Middle frontal gyrus (tissue), 1 donor: ENCODE measurements at regions not wholly inside any gene's neighbourhood (a gene's known extent, or its start where the extent isn't known, plus 50 kb on each side); places are given as distances from the start of the nearest gene placed in this dataset.

ENCODE experiments used
- DNase-seq: peaks from one replicate; pipeline ENCODE4 v3.0.0-alpha.2; 2015; ENCODE audit warnings: low spot score; ENCODE audit errors: extremely low spot score

DNA sequence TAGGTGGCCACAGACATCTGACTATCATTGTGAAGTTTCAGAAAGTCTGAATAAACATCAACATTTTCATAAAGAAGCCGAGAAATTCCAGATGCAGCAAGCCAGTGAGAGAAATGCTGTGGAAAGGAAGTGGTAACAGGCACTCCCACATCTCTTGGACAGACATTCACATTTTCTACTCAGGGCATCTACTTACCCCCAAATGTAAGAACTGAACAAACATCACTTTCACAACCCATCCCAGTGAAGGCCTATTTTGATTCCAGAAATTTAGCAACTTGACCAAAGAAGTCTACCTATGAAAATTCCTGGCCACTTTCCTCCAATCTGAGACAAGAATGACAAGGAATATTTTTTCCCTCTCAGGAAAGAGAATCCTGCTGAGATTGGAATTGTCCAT, 224.8 kb upstream of the DCBLD2 start:
- no peak for DNase-seq

DNA sequence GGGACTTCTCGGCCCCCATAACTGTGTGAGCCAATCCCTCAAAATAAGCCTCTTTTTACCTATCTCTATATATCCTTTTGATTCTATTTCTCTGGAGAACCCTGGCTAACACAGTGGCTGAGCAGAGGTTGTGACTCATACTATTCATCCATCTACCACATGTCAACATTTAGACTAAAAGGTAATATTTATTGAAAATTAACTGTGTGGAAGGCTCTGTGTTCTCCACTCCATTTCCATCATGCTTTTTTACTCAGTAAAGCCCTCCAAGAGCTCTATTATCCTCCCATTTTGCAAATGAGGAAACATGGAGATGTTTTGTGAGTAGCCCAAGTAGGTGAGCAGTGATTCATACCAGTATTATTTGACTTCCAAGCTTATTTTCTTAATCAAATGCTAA, 217.9 kb upstream of the DCBLD2 start:
- DNase-seq, result no peak

DNA sequence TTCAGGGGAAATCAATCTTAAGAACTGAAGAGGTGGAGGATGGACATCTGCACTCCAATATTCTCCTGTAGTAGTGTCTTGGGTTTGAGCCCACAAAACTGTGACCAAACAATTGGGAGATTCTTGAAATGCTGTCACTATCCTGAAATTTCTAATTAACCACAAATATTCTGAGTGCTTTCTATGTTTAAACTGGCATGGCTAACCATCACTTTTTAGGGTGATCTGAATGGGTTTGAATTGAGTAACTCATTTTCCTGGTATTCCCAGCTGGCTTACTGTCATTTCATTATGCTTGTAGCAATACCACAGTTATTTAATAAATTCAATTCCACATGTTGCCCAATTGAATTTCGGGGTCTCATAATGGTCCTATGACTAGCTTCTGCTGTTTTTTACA, 216.9 kb upstream of the DCBLD2 start:
- DNase-seq, result no peak

DNA sequence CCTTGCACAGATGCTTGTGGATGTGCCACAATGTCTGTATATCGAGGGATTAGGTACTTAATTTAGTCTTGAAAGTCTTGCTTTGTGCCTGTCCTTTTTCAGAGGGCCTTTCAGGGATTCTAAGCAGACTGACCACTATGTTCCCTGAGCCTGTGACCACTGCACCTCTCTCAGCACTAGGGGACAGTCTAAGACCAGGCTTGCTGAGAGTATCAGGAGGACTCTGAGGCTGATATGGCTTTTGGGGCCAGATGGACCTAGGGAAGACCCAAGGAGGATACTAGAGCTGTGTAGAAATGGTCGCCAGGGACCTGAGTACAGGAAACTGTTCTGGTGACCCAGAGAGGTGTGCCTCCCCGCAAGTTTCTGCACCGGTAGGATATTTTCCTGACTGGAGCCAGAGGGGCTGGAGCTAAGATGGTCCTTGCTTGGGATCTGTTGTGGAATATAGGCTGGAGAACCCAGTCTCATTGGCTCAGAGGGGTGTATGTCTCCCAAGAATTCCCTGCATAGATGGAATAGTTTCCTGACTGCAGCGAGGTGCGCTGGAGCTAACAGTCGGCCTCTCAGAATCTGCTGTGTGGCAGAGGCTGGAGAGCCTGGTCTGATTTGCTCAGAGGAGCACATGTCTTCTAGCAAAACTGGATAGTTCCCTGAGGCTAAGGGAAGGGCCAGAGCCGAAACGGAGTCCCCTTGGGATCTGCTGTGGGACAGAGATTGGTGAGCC, 213.2 kb upstream of the DCBLD2 start:
- DNase-seq, result no peak

DNA sequence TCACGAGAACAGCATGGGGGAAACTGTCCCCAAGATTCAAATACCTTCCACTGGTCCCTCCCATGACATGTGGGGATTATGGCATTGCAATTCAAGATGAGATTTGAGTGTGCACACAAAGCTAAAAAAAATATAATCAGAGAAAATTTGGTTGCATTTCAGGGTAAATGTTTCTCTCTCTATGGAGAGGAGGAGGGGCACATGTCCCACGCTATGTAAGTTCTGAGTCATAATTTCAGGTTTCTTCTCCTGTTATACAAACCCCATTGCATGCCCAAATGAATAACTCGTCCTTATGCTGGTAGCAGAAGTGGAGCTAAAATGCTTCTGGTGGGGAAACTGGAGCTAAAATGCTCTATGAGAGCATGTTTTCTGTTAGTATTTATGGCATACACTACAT, 209.7 kb upstream of the DCBLD2 start:
- no peak for DNase-seq

DNA sequence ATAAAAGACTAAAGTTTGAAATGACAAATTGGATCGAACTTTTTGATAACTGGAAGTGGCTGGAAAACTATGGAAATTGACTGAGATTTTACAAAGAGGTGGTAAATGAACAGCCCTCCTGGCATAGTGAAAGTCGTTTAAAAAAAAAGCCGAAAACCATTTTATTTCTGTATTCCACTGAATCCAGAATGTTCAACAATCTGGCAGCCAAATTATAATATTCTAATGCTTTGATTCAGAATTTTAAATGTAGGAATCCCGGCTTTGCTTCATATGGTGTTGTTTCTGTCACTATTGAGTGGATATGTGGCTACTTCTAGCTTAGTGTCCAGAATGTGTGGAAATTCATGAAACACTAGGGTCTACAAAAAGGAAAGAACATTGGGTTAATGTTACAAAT, 208.9 kb upstream of the DCBLD2 start:
- DNase-seq, result no peak

DNA sequence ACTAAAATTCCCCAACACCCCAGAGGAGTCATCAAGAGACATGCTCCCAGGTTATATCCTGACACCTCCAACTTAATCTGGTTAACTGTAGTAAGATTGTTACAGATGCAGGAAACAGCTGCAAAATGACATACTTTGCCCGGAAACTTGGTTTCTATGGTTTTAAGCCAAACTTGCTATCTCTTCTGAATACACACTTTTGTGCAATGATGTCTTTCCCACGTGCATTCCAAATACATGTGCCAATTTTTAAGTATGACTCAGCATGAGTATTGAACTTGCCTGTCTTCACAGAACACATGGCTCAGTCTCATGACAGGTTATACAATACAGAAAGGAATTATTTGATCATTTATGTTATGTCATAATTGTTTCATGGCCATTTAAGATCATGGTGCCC, 207.0 kb upstream of the DCBLD2 start:
- no peak for DNase-seq

DNA sequence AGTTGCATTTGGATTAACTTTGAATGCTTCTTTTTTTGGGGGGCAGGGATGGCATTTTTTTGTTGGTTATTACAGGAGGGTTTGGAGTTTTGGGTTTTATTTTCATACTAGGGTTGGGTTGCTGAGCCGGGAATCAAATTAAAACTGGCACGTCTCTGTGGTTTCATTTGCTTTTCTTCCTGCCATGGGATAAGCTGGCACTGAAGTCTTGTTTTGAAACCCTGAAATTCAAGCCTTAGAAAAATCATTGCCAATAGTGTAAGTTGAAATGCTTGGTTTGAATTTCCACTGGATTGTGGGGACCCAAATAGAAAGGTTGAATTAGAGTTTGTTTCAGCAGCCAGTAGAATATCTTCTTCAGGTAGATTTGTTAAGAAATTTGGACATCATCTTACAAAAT, 193.1 kb upstream of the DCBLD2 start:
- no peak for DNase-seq

DNA sequence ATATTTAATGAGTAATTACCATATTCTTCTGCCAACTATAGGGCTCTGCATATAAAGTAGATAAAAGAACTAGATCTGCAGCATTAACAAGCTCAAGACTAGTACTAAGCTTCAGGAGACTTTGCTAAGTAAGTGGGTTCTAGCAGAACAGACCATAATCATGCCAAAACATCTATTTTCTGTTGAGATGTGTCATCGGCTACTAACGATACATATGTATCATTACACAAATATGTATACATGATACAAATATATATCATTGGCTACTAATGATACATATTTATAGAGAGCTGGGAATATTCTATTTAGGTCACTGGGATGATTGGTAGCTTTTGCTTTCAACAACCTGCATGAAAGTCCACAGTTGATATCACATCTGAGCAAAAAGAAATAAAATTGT, 185.8 kb upstream of the DCBLD2 start:
- no peak for DNase-seq

DNA sequence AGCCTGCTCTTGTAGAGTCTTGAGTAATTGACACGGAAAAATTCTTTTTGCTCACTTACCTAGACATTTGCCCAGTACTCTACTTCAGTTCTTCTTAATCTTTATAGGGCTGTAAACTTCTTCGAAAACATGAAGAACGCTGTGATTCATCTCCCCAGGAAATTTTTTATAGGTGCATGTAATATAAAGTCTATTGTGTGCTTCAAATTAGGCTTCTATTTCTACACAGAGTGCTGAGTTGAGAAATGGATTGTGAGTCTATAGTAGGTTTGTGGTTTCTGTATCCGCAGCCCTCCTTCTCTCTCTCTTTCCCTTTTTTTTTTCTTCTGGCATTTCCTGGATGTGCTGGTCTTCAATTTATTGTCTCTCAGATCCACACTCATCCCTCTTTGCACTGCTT, 183.3 kb upstream of the DCBLD2 start:
- DNase-seq, result no peak

DNA sequence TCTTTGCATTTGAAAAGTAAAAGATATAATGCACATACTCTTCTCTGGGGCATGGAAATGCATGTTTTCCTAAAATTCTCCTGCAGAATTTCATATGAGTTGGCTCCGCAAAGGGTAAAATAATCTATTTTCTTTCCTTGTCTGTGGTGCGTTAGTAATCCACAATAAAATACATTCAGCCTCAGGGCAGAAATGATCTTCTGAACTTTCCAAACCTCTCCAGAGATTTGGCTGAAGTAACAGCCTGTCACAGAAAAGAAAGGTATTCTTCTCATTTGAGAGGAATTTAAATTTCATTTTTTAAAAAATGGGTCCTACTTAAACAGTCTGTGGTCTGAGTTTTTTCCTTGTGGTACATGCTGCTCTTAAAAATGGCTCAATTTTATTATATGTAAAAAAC, 182.7 kb upstream of the DCBLD2 start:
- DNase-seq, result no peak

DNA sequence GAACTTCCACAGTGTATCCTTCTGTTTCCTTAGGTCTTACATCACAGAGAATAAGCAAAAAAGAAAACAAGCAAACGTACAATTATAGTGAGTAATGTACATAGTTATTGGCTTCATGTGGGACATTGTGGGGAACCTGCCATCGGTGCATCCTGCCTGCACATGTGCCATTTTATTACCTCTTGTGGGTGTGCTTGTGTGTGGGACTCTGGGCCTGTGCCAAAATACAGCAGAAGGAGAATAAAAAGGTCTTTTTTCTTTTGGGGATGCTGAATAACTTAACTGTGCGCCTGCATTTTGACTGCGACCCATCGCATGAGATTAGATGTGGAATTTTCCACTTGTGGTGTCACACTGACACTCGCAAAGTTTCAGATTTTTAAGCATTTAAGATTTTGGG, 169.6 kb upstream of the DCBLD2 start:
- no peak for DNase-seq

DNA sequence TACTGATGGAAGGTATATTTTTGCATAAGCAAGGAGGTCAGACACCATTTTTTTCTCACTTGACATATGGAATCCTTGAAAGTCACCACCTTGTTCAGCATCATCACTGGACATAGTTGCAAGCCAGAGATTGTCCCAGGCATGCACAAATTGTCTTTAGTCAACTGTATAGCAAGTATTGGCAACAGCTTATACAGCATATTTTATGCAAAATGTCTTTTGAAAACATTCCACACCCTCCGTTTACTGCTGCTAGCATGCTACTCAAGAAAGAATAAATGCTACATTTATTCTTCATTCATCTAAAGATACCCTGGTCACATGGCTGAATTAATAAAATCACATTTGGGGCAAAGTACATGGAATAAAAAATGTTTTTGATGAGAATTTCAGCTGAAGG, 168.5 kb upstream of the DCBLD2 start:
- no peak for DNase-seq

DNA sequence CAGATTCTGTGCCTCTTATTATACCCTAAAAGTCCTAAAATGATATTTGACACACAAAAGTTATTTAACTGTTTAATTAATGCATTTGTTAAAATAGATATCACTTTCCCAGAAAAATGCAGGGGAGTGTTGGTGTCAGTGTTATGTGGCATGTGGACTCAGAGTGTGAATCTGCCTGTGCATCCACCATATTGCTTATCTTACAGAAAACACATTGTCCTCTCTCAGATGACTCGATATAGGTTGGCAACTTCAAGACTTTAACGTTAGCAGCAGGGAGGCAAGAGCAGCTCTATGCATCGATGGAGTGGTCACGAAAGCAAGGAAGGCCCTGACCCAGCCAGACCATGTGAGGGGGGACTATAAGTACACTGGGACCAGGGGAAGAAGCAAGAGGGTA, 165.4 kb upstream of the DCBLD2 start:
- no peak for DNase-seq

DNA sequence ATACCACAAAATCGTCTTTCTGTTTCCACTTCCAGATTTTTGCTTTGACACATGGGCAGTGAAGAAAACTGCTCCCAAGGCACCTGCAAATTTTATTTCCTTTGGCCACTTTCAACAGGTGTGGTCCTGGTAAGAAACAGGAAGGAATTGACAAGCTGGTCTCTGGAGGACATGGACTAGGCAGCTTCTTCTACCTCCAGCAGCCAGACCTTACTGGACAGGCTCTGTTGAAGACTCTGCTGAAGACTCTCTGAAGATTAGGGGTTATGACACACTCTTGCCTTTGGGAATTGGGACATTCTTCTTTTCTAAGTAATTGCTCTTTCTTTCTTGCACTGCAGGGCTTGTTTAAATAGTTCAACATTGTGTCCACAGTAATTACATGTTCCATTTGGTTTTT, 147.7 kb upstream of the DCBLD2 start:
- no peak for DNase-seq

DNA sequence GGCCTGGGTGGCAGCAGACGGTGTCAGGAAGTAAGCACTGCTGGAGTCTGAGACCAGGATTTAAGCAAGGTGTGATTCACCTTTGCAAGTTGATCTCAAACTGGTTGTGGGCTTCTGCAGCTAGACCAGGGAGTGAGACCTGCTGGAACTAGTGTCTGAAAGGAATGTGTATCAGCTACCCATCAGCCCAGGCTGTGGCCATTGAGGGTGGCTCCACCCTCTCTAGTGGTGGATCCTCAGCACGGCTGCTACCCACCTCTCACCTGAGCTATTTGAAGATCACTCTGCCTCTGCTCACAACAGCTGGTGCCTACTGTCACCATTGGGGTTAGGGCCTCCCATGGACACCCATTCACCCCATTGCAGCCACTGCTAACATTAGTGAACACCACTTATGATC, 140.3 kb upstream of the DCBLD2 start:
- DNase-seq, result no peak

DNA sequence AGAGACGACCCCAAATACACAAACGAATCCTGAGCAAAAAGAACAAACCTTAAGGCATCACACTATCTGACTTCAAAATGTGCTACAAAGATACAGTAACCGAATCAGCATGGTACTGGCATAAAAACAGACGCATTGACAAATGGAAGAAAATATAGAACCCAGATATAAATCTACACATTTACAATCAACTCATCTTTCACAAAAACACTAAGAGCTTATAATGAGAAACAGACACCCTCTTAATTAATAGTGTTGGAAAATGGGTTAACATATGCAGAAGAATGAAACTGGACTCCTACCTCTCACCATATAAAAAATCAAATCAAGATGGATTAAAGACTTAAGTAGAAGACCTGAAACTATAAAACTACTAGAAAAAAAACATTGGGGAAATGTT, 130.3 kb upstream of the DCBLD2 start:
- no peak for DNase-seq

DNA sequence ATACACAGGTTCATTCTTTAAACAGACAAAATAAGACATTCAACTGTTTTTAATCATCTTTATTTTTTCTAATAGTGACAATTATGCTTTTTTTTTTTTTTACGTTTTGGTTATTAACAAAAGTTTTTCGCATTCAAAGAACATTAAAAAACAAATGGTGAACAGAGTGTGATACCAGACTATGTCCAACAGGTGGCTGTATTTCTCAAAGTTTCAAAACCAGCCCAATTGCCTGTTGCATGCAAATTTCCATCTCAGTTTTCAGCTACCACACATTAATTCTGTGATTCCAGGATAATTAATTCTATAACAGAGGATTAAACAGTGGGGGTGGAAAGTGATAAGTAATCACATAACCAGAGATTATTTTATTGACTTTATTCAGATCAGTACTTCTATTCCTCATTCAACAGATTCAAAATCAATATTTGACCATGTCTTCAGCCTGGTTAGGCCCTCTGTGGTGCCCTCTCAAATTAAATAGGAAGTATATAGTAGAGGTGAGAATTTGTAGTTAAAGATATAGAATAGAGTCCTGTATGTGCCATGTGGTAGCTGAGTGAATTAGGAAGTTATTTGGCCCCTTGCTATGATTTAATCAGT, 122.2 kb upstream of the DCBLD2 start:
- DNase-seq, result no peak

DNA sequence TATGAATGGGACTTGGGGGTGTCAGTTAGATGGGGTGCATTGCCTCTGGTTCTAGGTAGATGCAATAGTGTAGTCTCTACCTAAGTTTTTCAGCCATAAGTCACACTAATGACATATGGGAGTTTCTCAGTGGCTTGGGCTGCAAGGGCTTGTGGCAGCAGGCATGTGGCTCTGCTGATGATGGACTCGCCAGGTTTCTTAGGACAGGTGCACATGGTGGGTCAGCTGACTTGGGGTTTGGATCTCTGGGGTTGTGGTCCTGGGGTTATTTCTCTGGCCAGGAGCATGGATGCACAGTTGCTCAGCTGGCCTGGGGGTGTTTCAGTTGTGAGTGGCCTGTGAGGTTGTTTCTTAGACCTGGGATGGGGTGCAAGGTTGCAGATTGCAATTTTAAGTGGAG, 120.0 kb upstream of the DCBLD2 start:
- no peak for DNase-seq

DNA sequence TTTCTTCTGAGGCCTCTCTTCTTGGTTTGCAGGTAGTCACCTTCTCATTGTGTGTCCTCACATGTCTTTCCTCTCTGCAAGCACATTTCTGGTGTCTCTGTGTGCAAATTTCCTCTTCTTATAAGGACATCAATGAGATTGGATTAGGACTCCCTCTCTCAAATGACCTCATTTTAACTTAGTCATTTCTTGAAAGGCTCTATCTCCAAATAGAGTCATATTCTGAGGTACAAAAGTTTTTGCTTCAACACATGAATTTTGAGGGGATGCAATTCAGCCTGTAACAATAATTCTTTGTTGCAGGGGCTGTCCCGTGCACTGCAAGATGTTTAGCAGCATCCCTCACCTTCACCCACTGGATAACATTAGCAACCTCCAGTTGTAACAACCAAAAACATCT, 115.0 kb upstream of the DCBLD2 start:
- no peak for DNase-seq

DNA sequence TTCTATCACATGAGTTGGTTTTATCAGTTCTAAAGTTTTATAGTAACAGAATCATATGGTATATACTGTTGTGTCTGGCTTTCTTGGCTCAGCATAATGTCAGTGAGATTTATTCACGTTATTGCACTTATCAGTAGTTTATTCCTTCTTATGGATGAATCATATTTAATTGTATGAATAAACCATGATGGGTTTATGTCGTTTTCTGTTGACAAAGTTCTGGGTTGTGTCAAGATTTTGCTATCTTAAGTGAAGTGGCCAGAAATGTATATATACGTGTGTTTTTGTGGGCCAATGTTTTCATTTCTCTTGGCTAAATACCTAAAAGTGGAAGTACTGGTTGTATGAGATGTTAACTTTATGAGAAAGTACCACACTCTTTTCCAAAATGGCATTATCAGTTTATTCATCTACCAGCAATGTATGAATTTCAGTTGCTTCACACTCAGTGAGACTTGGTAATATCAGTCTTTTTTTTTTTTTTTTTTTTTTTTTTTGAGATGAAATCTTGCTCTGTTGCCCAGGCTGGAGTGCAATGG, 112.4 kb upstream of the DCBLD2 start:
- DNase-seq, result no peak

DNA sequence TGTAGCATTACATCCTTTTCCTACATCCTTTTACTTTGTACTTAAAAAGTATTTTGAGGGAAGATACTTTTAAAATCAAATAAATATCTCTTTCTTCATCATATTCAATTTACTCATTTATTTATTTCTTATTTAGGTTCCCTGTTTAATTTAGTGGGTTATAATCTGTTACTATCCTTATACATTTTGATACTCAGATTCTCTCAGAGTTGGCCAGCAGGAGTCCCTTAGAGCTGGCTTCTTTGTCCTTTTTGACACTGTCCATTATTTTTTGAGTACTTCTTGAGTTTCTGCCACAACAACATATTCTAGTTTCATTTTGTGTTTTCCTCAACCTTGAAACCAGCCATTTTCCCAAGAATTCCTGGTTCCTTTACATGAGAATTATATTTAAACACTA, 111.6 kb upstream of the DCBLD2 start:
- no peak for DNase-seq

DNA sequence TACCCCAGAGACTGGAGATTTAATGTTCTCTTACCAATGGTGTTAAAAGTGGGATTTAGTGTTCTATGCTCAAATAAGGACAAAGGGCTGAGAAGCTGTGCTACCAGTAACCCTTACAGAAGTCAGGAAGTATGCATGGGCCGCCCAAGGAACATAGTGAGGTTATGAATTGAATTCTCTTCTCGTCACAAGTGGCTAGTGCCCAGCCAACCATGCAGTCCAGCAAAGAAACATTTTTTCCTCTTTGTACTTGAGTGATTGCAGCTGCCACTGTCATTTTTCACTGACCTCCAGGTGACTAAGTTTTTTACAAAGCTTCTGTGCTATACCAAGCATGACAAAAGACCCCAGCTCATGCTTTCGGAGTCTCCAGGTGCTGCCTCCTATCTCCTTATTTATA, 110.6 kb upstream of the DCBLD2 start:
- no peak for DNase-seq
